BLaER1 (cell line): ENCODE measurements at regions not wholly inside any gene's neighbourhood (a gene's known extent, or its start where the extent isn't known, plus 50 kb on each side); places are given as distances from the start of the nearest gene placed in this dataset.

ENCODE experiments used
- H3K27ac ChIP-seq: shearing (Covaris generic); formaldehyde crosslinking; 2 replicates; pipeline ENCODE4 v1.8.1; 2022
- H3K27me3 ChIP-seq: shearing (Covaris generic); formaldehyde crosslinking; 2 replicates; pipeline ENCODE4 v1.8.1; 2022
- H3K36me3 ChIP-seq: shearing (Covaris generic); formaldehyde crosslinking; 2 replicates; pipeline ENCODE4 v1.8.1; 2022
- H3K4me1 ChIP-seq: shearing (Covaris generic); formaldehyde crosslinking; 2 replicates; pipeline ENCODE4 v1.8.1; 2022
- H3K4me2 ChIP-seq: shearing (Covaris generic); formaldehyde crosslinking; 2 replicates; pipeline ENCODE4 v1.8.1; 2022
- H3K4me3 ChIP-seq: shearing (Covaris generic); formaldehyde crosslinking; 2 replicates; pipeline ENCODE4 v1.8.1; 2022
- H3K9ac ChIP-seq: shearing (Covaris generic); formaldehyde crosslinking; 2 replicates; pipeline ENCODE4 v1.8.1; 2022
- H3K9me3 ChIP-seq: shearing (Covaris generic); formaldehyde crosslinking; 2 replicates; pipeline ENCODE4 v1.8.1; 2022
- H4K20me1 ChIP-seq: shearing (Covaris generic); formaldehyde crosslinking; 2 replicates; pipeline ENCODE4 v1.8.1; 2022
- Cebpa-rat ChIP-seq: shearing (Covaris generic); IDR thresholded peaks from 2 replicates; pipeline ENCODE4 v1.8.1; 2022

DNA sequence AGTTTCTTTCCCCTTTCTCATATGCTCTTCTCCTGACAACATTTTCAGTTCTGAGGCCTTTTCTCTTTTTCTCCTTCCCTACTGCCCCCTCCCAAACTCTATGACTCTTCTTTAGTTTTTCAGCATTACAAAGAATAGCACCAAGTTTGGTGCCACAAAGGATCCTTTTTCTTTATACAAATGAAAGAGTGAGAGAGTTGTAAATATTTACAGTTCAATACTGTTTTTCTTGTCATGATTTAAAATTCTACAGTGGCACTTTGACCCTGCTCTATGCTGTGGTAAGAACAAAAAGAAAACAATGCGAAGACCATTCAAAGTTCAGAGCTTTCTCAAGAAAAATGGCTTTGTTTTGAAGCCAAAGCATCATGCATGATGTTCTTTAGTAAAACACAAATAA, 667.9 kb upstream of the SGO1 start:
- no peak overlapping the region for H3K4me2 ChIP-seq
- H4K20me1 ChIP-seq = no peaks in the 10 kb centered on the region
- TF ChIP-seq Cebpa-rat = no peak
- H3K9ac ChIP-seq = no peak overlapping the region
- H3K9me3 ChIP-seq = peaks cover 18% of the 10 kb centered on the region
- H3K4me1 ChIP-seq = no peaks in the 10 kb centered on the region; the same call in 1 of the 2 replicates
- no peaks in the 10 kb centered on the region for H3K27me3 ChIP-seq
- H3K27ac ChIP-seq = no peak overlapping the region
- no peak overlapping the region for H3K4me3 ChIP-seq
- no peaks in the 10 kb centered on the region for H3K36me3 ChIP-seq

DNA sequence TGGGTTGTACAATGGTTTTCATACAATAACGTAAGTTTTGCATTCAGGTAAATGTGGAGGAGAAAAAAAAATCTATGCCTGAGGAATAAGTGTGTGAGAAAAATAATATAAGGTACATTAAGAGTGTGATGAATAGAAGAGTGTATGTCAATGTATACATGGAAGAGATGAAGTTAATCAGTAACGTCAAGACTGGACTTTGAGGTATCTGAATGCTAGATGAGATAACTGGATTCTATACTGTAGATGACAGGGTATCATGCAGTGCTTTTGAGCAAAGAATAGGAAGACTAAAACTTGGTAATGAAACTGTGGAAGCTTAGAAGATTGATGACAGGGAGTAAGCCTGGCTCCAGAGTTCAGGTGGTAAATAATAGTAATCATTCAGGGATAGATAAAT, 666.7 kb upstream of the SGO1 start:
- no peak overlapping the region for H3K27ac ChIP-seq
- H3K4me3 ChIP-seq = no peak overlapping the region
- H3K9ac ChIP-seq = no peak overlapping the region
- H3K27me3 ChIP-seq = no peaks in the 10 kb centered on the region
- H3K4me1 ChIP-seq = no peaks in the 10 kb centered on the region; the same call in 1 of the 2 replicates
- H3K4me2 ChIP-seq = no peak overlapping the region
- no peaks in the 10 kb centered on the region for H4K20me1 ChIP-seq
- H3K9me3 ChIP-seq = peaks cover 18% of the 10 kb centered on the region
- H3K36me3 ChIP-seq = no peaks in the 10 kb centered on the region
- no peak for TF ChIP-seq Cebpa-rat

DNA sequence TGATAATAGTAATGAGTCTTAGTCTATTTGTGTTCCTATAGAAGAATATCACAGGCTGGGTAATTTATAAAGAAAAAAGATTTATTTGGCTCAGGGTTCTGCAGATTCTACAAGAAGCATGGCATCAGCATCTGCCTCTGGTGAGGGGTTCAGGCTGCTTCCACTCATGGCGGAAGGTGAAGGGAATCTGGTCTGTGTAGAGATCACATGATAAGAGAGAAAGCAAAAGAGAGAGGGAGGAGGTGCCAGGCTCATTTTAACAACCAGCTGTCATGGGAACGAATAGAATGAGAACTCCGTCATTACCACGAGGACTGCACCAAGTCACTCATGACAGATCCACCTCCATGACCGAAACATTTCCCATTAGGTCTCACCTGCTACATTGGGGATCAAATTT, 664.0 kb upstream of the SGO1 start:
- no peaks in the 10 kb centered on the region; the same call in 1 of the 2 replicates for H3K4me1 ChIP-seq
- no peak overlapping the region for H3K4me2 ChIP-seq
- H3K4me3 ChIP-seq = no peak overlapping the region
- H3K36me3 ChIP-seq = no peaks in the 10 kb centered on the region
- H3K9ac ChIP-seq = no peak overlapping the region
- no peak overlapping the region for H3K27ac ChIP-seq
- H3K9me3 ChIP-seq = peaks cover 6% of the 10 kb centered on the region
- no peak for TF ChIP-seq Cebpa-rat
- H3K27me3 ChIP-seq = no peaks in the 10 kb centered on the region
- H4K20me1 ChIP-seq = no peaks in the 10 kb centered on the region

DNA sequence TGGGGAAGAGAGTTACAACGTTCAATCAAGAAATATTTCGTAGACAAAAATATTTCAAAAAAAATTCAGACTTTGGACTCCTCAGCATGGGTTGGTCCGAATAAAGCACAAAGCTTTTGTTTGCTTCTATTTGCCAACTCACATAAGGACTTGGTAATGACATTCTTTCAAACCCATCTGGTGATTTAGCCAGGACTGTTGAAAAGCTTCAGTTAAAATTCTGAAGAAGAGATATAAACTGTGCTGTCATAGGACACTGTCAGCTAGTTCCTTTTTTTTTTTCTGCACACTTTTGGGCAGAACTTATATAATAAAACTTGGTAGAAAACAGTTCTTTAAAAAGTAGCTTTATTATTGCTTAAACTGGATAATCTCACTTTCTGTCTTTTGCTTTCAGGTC, 660.8 kb upstream of the SGO1 start:
- Histone ChIP-seq H3K27ac (no peak overlapping the region), H3K9ac (no peak overlapping the region), H4K20me1 (no peaks in the 10 kb centered on the region), H3K9me3 (no peaks in the 10 kb centered on the region), H3K4me3 (no peak overlapping the region), H3K27me3 (no peaks in the 10 kb centered on the region), H3K4me1 (no peaks in the 10 kb centered on the region; the same call in 1 of the 2 replicates), H3K4me2 (no peak overlapping the region), H3K36me3 (no peaks in the 10 kb centered on the region)
- no peak for TF ChIP-seq Cebpa-rat

DNA sequence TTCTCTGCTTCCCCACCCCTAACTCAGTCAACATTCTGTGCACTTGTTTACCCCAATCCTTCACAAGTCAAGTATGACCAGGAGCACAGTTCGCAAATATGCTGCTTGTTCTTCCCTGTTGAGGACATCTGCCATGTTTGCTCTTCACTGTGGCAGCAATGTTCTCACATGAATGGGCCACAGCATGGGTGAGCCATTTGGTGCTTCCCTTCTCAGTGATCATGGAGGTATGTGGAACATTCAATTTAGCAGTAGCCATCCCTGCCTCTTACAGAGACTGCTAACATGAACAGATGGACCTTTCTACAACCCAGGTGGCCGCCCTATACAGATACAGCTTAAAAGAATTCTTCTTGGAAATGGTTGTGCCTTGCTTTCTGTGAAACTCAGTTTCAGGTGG, 660.1 kb upstream of the SGO1 start:
- no peaks in the 10 kb centered on the region for H3K27me3 ChIP-seq
- no peak overlapping the region for H3K4me2 ChIP-seq
- H3K4me1 ChIP-seq = no peaks in the 10 kb centered on the region; the same call in 1 of the 2 replicates
- no peak overlapping the region for H3K27ac ChIP-seq
- no peak overlapping the region for H3K9ac ChIP-seq
- TF ChIP-seq Cebpa-rat = no peak
- H3K36me3 ChIP-seq = no peaks in the 10 kb centered on the region
- no peaks in the 10 kb centered on the region for H4K20me1 ChIP-seq
- H3K4me3 ChIP-seq = no peak overlapping the region
- no peaks in the 10 kb centered on the region for H3K9me3 ChIP-seq

DNA sequence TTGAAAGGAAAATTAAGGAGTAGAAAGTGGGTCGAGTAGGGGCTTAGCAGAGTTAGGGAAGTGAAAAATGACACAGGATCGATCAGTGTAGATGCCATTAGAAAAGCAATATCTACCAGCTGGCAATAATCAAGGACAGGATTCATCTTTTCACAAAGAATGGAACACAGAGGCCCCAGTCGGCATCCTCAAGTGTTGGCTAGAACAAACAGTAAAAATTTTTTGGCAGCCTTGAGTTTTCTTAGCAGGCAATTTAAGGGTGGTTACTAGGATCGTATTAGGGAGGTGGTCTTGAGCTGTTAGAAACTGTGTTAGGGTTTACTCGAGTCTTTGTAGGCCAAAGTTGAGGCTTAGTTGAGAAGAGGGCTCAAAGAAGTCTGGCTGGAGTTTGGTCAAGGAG, 658.8 kb upstream of the SGO1 start:
- no peak for TF ChIP-seq Cebpa-rat
- Histone ChIP-seq H3K4me1 (no peaks in the 10 kb centered on the region; the same call in 1 of the 2 replicates), H4K20me1 (no peaks in the 10 kb centered on the region), H3K9ac (no peak overlapping the region), H3K4me2 (no peak overlapping the region), H3K27ac (no peak overlapping the region), H3K36me3 (no peaks in the 10 kb centered on the region), H3K27me3 (no peaks in the 10 kb centered on the region), H3K4me3 (no peak overlapping the region), H3K9me3 (no peaks in the 10 kb centered on the region)

DNA sequence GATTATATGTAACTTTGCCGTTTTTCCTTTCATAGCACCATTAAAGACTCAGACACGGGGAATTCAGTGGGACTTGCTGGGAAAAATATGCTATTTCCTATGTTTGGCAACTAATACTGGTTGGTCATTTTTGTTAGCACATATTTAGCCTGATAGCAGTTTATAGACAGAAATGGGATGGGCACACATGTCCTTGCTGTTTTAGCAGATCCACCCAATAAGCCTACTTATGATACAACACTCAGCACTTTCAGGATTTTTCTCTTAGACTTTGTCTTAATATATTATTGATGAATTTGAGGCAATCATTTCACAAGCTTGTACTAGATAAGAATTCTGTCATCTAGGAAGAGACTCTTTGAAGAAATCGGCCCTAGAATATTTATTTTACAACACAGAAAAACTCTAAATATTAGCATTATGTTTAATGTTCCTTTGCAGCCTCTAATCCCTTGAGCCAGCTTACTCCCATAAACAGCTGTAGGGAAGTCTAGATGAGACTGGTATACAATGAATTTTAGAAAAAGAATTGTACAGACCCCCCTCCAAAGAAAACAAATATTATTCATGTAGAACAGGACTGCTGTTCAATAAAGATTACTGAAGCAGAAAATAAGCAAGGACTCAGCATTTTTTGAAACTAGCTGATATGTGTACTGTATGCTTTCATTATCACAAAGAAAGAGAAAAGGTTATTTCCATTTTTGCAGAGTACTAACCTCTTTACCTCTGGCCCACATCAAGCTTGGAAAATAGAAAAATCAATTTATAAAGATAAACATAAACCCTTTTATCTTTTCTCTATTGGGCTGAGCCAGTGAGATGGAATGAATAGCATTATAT, 656.8 kb upstream of the SGO1 start:
- no peaks in the 10 kb centered on the region for H4K20me1 ChIP-seq
- no peak overlapping the region for H3K4me2 ChIP-seq
- no peaks in the 10 kb centered on the region for H3K9me3 ChIP-seq
- H3K4me1 ChIP-seq = no peaks in the 10 kb centered on the region
- no peak overlapping the region for H3K9ac ChIP-seq
- TF ChIP-seq Cebpa-rat = no peak
- H3K27ac ChIP-seq = no peak overlapping the region
- H3K27me3 ChIP-seq = no peaks in the 10 kb centered on the region
- H3K4me3 ChIP-seq = no peak overlapping the region
- no peaks in the 10 kb centered on the region for H3K36me3 ChIP-seq

DNA sequence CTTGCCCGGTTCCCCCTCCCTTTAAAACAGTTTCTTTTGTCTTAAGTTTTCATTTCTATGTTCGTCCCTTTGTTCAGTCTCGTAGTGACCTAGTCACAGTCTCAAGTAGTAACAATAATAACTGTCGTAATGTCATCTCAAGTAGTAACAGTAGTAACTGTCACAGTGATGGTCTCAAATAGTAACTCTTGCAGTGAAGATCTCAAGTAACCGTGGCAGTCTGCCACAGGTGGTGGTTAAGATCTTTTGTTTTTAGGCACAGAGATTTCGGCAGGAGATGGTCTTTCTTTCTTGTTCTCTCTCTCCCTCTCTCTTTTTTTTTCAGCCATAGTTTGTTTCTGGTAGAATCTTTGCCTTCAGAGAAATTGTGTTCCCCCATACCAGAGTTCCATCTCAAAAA, 656.0 kb upstream of the SGO1 start:
- H3K27me3 ChIP-seq = no peaks in the 10 kb centered on the region
- H3K9me3 ChIP-seq = no peaks in the 10 kb centered on the region
- no peak overlapping the region for H3K4me2 ChIP-seq
- no peak overlapping the region for H3K27ac ChIP-seq
- H3K4me3 ChIP-seq = no peak overlapping the region
- H3K9ac ChIP-seq = no peak overlapping the region
- no peak for TF ChIP-seq Cebpa-rat
- no peaks in the 10 kb centered on the region for H3K4me1 ChIP-seq
- no peaks in the 10 kb centered on the region for H4K20me1 ChIP-seq
- H3K36me3 ChIP-seq = no peaks in the 10 kb centered on the region

DNA sequence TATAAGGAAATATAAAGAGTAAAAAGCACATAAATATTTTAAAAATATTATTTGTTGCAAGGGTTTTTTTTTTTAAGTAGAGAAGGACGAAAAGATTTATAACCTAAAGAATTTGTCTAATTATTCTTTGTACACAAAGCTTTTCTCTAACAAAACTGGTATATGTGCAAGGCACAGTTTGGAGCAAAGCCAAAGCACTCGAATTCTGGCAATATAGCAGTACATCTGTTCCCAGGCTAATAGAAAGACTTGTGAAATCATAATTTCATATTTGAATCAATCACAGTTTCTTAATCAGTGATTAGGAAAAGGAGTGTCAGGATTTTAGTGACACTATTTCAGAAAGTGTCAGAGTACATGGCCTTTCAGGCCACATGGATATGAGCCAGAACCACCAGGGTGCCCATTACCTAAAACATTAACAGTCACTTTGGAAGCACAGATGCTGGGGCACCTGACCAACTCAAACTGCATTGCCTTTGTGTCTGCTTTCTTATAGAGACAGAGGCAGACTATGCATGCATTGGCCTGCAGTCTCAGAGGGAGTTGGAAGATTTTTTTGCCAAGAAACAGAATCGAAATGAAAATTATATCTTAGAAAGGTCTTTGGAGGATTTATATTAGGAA, 651.8 kb upstream of the SGO1 start:
- H3K27me3 ChIP-seq = no peaks in the 10 kb centered on the region
- H3K27ac ChIP-seq = no peak overlapping the region
- TF ChIP-seq Cebpa-rat = no peak
- no peak overlapping the region for H3K9ac ChIP-seq
- H3K36me3 ChIP-seq = no peaks in the 10 kb centered on the region
- H4K20me1 ChIP-seq = no peaks in the 10 kb centered on the region
- H3K4me2 ChIP-seq = no peak overlapping the region
- H3K9me3 ChIP-seq = no peaks in the 10 kb centered on the region; the same call in 1 of the 2 replicates
- peaks cover 6% of the 10 kb centered on the region for H3K4me1 ChIP-seq
- H3K4me3 ChIP-seq = no peak overlapping the region

DNA sequence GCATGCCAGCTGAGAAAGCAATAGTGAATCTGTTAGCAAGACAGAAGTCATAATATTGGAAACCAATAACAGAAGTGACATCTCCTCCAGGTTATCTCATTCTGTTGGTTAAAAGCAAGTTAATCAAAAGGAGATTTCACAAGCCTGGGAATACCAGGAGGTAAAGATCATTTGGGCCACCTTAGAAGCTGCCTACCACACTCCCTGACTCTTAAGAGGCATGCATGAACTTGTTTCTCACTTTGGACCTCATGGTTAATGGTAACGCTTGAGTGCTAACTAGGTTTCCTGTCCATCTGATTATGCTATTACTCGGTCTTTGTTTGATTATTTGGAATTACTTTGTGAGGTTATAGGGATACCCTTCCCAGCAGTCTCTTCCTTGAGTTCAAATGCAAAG, 650.8 kb upstream of the SGO1 start:
- no peak for TF ChIP-seq Cebpa-rat
- H4K20me1 ChIP-seq = no peaks in the 10 kb centered on the region
- H3K9me3 ChIP-seq = no peaks in the 10 kb centered on the region; the same call in 1 of the 2 replicates
- H3K27me3 ChIP-seq = no peaks in the 10 kb centered on the region
- no peak overlapping the region for H3K4me3 ChIP-seq
- peaks cover 10% of the 10 kb centered on the region for H3K4me1 ChIP-seq
- H3K36me3 ChIP-seq = no peaks in the 10 kb centered on the region
- H3K27ac ChIP-seq = no peak overlapping the region
- no peak overlapping the region for H3K9ac ChIP-seq
- no peak overlapping the region for H3K4me2 ChIP-seq
